RWPE2 (cell line): ENCODE measurements at regions not wholly inside any gene's neighbourhood (a gene's known extent, or its start where the extent isn't known, plus 50 kb on each side); places are given as distances from the start of the nearest gene placed in this dataset.

Experiments
- ATAC-seq: fragments of 200-7000 bp; cut with Tn5 transposase; 3 replicates; pipeline ENCODE4 v1.9.1; 2021; ENCODE audit warnings: low read depth
- DNase-seq: peaks from one replicate; pipeline ENCODE4 v3.0.0-alpha.2; 2020; ENCODE audit warnings: low spot score
- H3K27ac ChIP-seq: fragments of 450-650 bp; 2 replicates; pipeline ENCODE4 v1.5.1; 2017; ENCODE audit warnings: mild to moderate bottlenecking; ENCODE audit not compliant: poor library complexity, severe bottlenecking
- H3K27me3 ChIP-seq: fragments of 250-450 bp; sonication (Bioruptor Pico); 2 replicates; pipeline ENCODE4 v1.5.1; 2021; ENCODE audit warnings: mild to moderate bottlenecking, moderate library complexity; ENCODE audit not compliant: insufficient read depth, poor library complexity, severe bottlenecking
- H3K36me3 ChIP-seq: fragments of 250-450 bp; sonication (Bioruptor Pico); 2 replicates; pipeline ENCODE4 v1.5.1; 2020; ENCODE audit warnings: low read depth, mild to moderate bottlenecking, moderate library complexity
- H3K4me1 ChIP-seq: fragments of 250-450 bp; sonication (Bioruptor Pico); 2 replicates; pipeline ENCODE4 v1.5.1; 2021; ENCODE audit warnings: mild to moderate bottlenecking, moderate library complexity; ENCODE audit not compliant: insufficient read depth, poor library complexity, severe bottlenecking
- H3K4me3 ChIP-seq: fragments of 250-450 bp; sonication (Bioruptor Pico); 2 replicates; pipeline ENCODE4 v1.5.1; 2021; ENCODE audit warnings: mild to moderate bottlenecking, moderate library complexity; ENCODE audit not compliant: severe bottlenecking
- H3K9me3 ChIP-seq: fragments of 250-450 bp; sonication (Bioruptor Pico); 2 replicates; pipeline ENCODE4 v1.5.1; 2021; ENCODE audit warnings: mild to moderate bottlenecking, moderate library complexity; ENCODE audit not compliant: severe bottlenecking
- TF ChIP-seq, protein P1 (sequence below): fragments of 450-650 bp; IDR thresholded peaks from one replicate; pipeline ENCODE4 v1.5.1; 2017; ENCODE audit warnings: mild to moderate bottlenecking, moderate library complexity; ENCODE audit not compliant: poor library complexity, severe bottlenecking

DNA sequence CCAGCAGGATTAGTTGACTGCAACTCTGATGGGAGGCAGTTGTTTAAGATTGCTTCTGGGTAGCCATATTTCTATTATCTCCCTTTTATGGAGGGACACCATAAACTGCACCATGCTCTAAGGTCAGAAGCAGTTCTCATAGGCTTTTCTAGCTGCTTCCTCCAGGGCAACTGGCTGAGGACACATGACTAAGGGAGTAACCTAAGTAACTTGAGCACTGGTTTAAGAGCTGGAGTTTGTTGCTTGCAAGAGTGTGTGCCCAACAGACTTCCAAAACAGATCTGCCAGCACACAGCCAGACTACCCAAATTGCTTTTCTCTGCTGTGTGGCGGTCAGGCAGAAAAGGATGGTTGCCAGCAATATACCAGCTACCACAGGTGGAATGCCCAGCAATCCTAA, 111.2 kb upstream of the LHX8 start:
- TF ChIP-seq, protein P1, sequence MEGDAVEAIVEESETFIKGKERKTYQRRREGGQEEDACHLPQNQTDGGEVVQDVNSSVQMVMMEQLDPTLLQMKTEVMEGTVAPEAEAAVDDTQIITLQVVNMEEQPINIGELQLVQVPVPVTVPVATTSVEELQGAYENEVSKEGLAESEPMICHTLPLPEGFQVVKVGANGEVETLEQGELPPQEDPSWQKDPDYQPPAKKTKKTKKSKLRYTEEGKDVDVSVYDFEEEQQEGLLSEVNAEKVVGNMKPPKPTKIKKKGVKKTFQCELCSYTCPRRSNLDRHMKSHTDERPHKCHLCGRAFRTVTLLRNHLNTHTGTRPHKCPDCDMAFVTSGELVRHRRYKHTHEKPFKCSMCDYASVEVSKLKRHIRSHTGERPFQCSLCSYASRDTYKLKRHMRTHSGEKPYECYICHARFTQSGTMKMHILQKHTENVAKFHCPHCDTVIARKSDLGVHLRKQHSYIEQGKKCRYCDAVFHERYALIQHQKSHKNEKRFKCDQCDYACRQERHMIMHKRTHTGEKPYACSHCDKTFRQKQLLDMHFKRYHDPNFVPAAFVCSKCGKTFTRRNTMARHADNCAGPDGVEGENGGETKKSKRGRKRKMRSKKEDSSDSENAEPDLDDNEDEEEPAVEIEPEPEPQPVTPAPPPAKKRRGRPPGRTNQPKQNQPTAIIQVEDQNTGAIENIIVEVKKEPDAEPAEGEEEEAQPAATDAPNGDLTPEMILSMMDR: no peak
- no peaks in the 10 kb centered on the region for H3K4me1 ChIP-seq
- no peak overlapping the region for H3K4me3 ChIP-seq
- H3K36me3 ChIP-seq: no peaks in the 10 kb centered on the region
- no peak for DNase-seq
- H3K9me3 ChIP-seq: no peaks in the 10 kb centered on the region
- H3K27ac ChIP-seq: no peak overlapping the region
- ATAC-seq: no peak
- H3K27me3 ChIP-seq: peaks cover 2% of the 10 kb centered on the region

DNA sequence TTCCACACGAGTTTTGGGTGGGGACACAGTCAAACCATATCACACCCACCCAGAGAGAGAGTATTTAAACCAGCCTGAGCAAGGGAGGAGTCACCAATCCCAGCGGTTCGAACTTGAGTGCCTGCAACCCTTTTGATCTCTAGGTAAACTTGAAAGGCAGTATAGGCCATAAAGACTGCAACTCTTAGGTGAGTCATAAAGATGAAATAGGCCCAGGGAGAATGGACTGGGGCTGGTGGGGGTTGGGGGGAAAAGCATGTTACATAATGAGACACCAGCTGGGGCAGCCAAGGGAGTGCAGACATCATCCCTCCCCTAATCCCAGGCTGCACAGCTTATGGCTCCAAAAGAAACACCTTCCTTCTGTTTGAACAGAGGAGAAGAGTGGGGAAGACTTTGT, 99.8 kb upstream of the LHX8 start:
- TF ChIP-seq, protein P1: no peak
- no peaks in the 10 kb centered on the region for H3K4me1 ChIP-seq
- H3K27ac ChIP-seq: no peak overlapping the region
- no peaks in the 10 kb centered on the region for H3K9me3 ChIP-seq
- DNase-seq: no peak
- no peaks in the 10 kb centered on the region for H3K27me3 ChIP-seq
- ATAC-seq: no peak
- H3K36me3 ChIP-seq: no peaks in the 10 kb centered on the region
- no peak overlapping the region for H3K4me3 ChIP-seq

GRCh38 chr1:75035536-75035935, 98.7 kb upstream of the LHX8 start:
- DNase-seq: no peak
- no peak overlapping the region for H3K4me3 ChIP-seq
- no peaks in the 10 kb centered on the region for H3K9me3 ChIP-seq
- no peaks in the 10 kb centered on the region for H3K27me3 ChIP-seq
- TF ChIP-seq, protein P1: no peak
- no peaks in the 10 kb centered on the region for H3K4me1 ChIP-seq
- H3K27ac ChIP-seq: no peak overlapping the region
- no peaks in the 10 kb centered on the region for H3K36me3 ChIP-seq
- ATAC-seq: peak; percentile 46; the same call in 1 of the 3 replicates

- TF ChIP-seq, protein P1: peak; percentile 41
- Histone ChIP-seq H3K27me3 (peaks cover 3% of the 10 kb centered on the region), H3K27ac (no peak overlapping the region), H3K4me3 (no peak overlapping the region), H3K4me1 (no peaks in the 10 kb centered on the region), H3K36me3 (no peaks in the 10 kb centered on the region), H3K9me3 (no peaks in the 10 kb centered on the region)
- DNase-seq (no peak), ATAC-seq (peak; percentile 72)
Measured at GRCh38 chr1:75053207-75053606, 81.0 kb upstream of the LHX8 start.

DNA sequence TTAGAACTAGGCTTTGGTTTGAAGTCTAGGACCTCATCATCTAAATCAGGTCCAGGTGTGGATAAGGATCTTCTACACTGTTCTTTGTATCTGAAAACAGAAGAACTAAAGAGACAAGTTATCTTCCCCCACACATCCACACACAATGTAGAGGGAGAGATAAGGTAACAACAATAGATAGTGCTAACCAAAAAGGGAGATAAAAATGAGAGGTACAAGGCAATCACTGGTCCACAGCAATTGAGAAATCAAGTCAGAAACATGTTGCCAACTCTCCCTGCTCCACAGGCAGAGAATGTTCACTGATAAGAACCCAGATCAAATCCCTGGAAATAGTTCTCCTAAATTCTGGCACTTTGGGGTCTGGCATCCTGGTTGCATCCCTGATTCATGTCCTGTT, 75.8 kb upstream of the LHX8 start:
- Histone ChIP-seq H3K27ac (no peak overlapping the region), H3K36me3 (no peaks in the 10 kb centered on the region), H3K9me3 (no peaks in the 10 kb centered on the region), H3K4me3 (no peak overlapping the region), H3K4me1 (no peaks in the 10 kb centered on the region), H3K27me3 (peaks cover 3% of the 10 kb centered on the region)
- no peak for ATAC-seq
- TF ChIP-seq, protein P1: no peak
- no peak for DNase-seq
